Right ventricle myocardium inferior (tissue), 1 donor: ENCODE measurements at regions not wholly inside any gene's neighbourhood (a gene's known extent, or its start where the extent isn't known, plus 50 kb on each side); places are given as distances from the start of the nearest gene placed in this dataset.

Experiments used
- ATAC-seq: fragments of 200-7000 bp; cut with Tn5 transposase; one replicate; pipeline ENCODE4 v1.9.1; 2020; ENCODE audit warnings: mild to moderate bottlenecking, moderate library complexity
- DNase-seq: peaks from one replicate; pipeline ENCODE4 v3.0.0; 2021; ENCODE audit errors: missing footprints
- intact Hi-C: fragments of 100-400 bp; cut with DNase I; formaldehyde crosslinking; loops from one replicate; pipeline ENCODE4 v1.11.0; 2022
- donor health status: DM: no; HTN: yes; CAD: no; lungs with severe emphysema.

DNA sequence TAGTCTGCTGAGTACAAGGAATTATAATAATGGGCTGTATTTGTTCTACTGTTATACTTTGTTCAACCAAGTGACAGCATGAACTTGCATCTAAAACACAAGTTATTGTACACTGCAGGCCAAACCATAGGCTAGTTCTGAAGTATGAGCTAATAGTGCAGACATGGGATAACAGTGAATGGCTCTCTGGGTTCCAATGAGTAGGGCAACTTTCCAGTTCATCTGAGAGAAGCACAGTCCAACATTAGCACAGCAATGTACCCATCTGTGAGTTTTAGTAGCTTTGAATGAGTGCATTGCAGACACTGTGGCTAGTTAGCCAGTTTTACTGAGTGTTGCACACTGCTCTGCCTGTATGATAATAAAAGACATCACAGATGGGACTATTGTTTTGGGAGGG, 56.5 kb upstream of the FUT9 start:
- ATAC-seq (no peak), DNase-seq (no peak)
- intact Hi-C loops = no loop called here
